ENCODE measurements at regions not wholly inside any gene's neighbourhood (a gene's known extent, or its start where the extent isn't known, plus 50 kb on each side); places are given as distances from the start of the nearest gene placed in this dataset.

GRCh38 chr16:73447846-73448245, 399.9 kb upstream of the ZFHX3 start:
- H3K36me3 ChIP-seq (ENCODE audit: insufficient read depth, low read length) = no peaks in the 10 kb centered on the region
- H3K9ac ChIP-seq (ENCODE audit: low read depth, low read length) = no peak overlapping the region
- H3K4me1 ChIP-seq (ENCODE audit: insufficient read depth, low read length) = no peaks in the 10 kb centered on the region
- no peaks in the 10 kb centered on the region for H3K9me3 ChIP-seq (ENCODE audit: control insufficient read depth, insufficient read depth, low read length)

DNA sequence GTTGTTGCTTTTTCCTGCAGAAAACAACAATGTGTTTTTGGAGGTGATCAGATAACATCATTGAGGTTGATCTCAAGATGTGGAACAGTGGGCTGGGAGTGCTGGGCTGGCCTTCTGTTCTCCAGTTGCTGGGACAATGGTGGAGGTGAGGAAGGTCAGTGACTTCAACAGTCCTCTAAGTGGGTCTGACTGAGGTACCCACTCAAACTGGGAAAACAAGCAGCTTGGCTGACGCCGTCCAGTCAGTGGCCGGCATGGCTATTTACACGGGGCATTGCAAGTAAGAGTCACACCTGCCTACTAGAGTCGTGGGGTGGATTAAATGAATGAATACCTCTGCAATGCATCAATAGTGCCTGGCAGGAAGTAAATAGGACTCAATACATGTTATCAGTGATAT, 386.7 kb upstream of the ZFHX3 start:
- Histone ChIP-seq H3K4me1 (ENCODE audit: insufficient read depth, low read length) (no peaks in the 10 kb centered on the region), H3K36me3 (ENCODE audit: insufficient read depth, low read length) (no peaks in the 10 kb centered on the region), H3K9ac (ENCODE audit: low read depth, low read length) (no peak overlapping the region)

GRCh38 chr16:73433731-73434307, 385.9 kb upstream of the ZFHX3 start:
- Histone ChIP-seq H3K4me1 (ENCODE audit: insufficient read depth, low read length) (no peaks in the 10 kb centered on the region), H3K9me3 (ENCODE audit: control insufficient read depth, insufficient read depth, low read length) (no peaks in the 10 kb centered on the region), H3K9ac (ENCODE audit: low read depth, low read length) (no peak overlapping the region), H3K36me3 (ENCODE audit: insufficient read depth, low read length) (no peaks in the 10 kb centered on the region)

More for the DNA sequence above, 386.7 kb upstream of the ZFHX3 start:
- no peaks in the 10 kb centered on the region for H3K9me3 ChIP-seq (ENCODE audit: control insufficient read depth, insufficient read depth, low read length)

DNA sequence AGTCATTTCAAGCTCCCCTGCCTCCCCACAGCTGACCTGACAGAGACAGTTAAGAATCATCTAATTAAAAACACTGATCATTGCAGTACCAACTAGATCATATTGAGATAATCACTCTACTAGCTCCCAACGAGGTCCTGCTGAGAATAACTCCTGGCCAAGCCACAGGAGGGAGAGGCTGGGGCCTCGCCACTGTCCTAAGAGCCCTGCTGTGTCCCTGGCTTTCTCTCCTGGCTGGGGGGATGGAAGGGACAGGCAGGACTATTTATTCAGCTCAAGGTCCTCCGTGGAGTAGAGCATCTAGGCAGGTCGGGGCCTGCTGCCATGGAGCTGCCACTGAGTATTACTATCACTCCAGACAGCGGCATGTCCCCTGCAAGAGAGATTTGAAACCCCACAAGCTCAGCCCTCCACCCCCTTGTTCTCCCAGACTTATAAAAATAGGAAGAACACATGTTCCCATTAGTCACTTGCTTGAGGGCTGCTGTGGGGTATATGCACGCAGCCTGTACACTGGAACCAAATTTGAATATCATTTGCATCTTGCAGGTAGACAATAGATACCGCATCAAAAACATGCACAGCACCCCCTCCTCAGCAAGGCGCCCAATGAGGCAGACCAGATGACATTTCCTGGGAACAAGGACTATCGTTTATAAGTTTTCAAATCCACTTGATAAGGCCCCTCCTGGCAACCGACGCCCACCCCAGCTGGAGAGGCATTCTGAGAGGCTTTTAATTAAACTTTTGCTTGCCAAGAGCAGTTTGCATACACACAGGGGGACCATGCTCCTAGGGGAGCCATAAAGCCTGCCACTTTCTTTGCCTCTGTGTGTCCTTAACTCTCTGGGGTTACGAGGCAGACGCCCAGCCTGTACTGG, 385.2 kb upstream of the ZFHX3 start:
- no peaks in the 10 kb centered on the region for H3K9me3 ChIP-seq (ENCODE audit: control insufficient read depth, insufficient read depth, low read length)
- no peaks in the 10 kb centered on the region for H3K36me3 ChIP-seq (ENCODE audit: insufficient read depth, low read length)
- H3K9ac ChIP-seq (ENCODE audit: low read depth, low read length) = no peak overlapping the region
- no peaks in the 10 kb centered on the region for H3K4me1 ChIP-seq (ENCODE audit: insufficient read depth, low read length)

- Histone ChIP-seq H3K36me3 (ENCODE audit: insufficient read depth, low read length) (no peaks in the 10 kb centered on the region), H3K4me1 (ENCODE audit: insufficient read depth, low read length) (no peaks in the 10 kb centered on the region), H3K9ac (ENCODE audit: low read depth, low read length) (no peak overlapping the region), H3K9me3 (ENCODE audit: control insufficient read depth, insufficient read depth, low read length) (no peaks in the 10 kb centered on the region)
These were observed 382.2 kb upstream of the ZFHX3 start for GRCh38 chr16:73430138-73430537.

GRCh38 chr16:73428121-73428520, 380.2 kb upstream of the ZFHX3 start:
- H3K36me3 ChIP-seq (ENCODE audit: insufficient read depth, low read length) = no peaks in the 10 kb centered on the region
- no peaks in the 10 kb centered on the region for H3K4me1 ChIP-seq (ENCODE audit: insufficient read depth, low read length)
- H3K9ac ChIP-seq (ENCODE audit: low read depth, low read length) = no peak overlapping the region
- H3K9me3 ChIP-seq (ENCODE audit: control insufficient read depth, insufficient read depth, low read length) = no peaks in the 10 kb centered on the region

- no peaks in the 10 kb centered on the region for H3K36me3 ChIP-seq (ENCODE audit: insufficient read depth, low read length)
- H3K9me3 ChIP-seq (ENCODE audit: control insufficient read depth, insufficient read depth, low read length) = no peaks in the 10 kb centered on the region
- no peak overlapping the region for H3K9ac ChIP-seq (ENCODE audit: low read depth, low read length)
- H3K4me1 ChIP-seq (ENCODE audit: insufficient read depth, low read length) = no peaks in the 10 kb centered on the region
These were observed 379.2 kb upstream of the ZFHX3 start for GRCh38 chr16:73427164-73427563.

GRCh38 chr16:73426433-73427160, 378.7 kb upstream of the ZFHX3 start:
- Histone ChIP-seq H3K36me3 (ENCODE audit: insufficient read depth, low read length) (no peaks in the 10 kb centered on the region), H3K4me1 (ENCODE audit: insufficient read depth, low read length) (no peaks in the 10 kb centered on the region), H3K9ac (ENCODE audit: low read depth, low read length) (no peak overlapping the region), H3K9me3 (ENCODE audit: control insufficient read depth, insufficient read depth, low read length) (no peaks in the 10 kb centered on the region)

DNA sequence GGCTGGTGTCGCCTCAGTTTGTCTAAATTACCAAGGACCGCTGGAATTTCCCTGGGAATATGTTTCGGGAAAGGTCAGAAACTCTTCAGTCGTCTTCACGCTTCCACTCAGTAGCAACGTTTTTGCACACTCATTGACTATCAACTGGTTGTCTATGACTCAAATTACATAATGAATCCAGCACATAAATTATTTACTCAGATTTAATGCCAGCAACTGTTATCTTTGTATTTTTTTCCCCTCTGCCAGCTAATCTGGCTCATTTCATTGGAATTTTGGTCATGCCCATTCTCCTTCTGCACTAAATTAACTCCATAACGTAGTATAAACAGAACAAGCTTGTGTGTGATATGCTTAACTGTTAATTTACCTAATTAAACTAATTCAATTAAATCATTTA, 372.7 kb upstream of the ZFHX3 start:
- Histone ChIP-seq H3K9me3 (ENCODE audit: control insufficient read depth, insufficient read depth, low read length) (no peaks in the 10 kb centered on the region), H3K4me1 (ENCODE audit: insufficient read depth, low read length) (no peaks in the 10 kb centered on the region), H3K36me3 (ENCODE audit: insufficient read depth, low read length) (no peaks in the 10 kb centered on the region), H3K9ac (ENCODE audit: low read depth, low read length) (no peak overlapping the region)

DNA sequence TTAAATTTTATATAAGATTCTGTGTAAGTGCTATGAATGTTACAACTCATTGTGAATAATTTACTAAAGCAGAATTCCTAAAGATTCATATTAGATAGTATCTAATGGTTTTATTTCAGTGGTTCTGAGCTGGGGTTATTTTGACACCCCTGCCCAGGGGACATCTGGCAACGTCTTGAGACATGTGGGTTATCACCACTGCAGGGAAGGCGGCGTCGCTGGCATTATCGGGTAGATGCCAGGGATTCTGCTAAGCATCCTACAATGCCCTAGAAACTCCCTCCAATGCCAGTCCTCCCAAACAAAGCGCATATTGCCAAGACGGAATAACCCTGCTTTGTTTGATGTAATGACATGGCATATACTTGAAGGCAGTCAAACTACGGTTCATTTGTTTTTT, 372.3 kb upstream of the ZFHX3 start:
- Histone ChIP-seq H3K36me3 (ENCODE audit: insufficient read depth, low read length) (no peaks in the 10 kb centered on the region), H3K9me3 (ENCODE audit: control insufficient read depth, insufficient read depth, low read length) (no peaks in the 10 kb centered on the region), H3K4me1 (ENCODE audit: insufficient read depth, low read length) (no peaks in the 10 kb centered on the region), H3K9ac (ENCODE audit: low read depth, low read length) (no peak overlapping the region)

DNA sequence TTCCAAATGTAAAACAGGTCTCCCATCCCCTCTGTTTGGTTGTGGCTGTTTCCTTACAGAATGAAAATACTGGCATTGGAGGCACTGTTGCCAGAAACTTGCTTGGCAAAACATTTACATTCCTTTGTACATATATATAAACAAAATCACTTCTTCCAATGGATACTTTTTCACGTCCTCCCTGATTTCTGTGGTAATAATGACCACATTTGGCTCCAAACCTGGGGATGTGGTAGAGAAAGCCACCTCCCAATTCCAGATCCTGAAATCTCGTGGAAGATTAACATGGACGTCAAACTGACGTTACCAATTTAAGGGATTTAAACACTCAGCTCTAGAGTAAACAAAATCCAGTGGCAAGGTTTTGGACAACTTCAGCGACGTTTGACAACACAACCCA, 370.8 kb upstream of the ZFHX3 start:
- Histone ChIP-seq H3K4me1 (ENCODE audit: insufficient read depth, low read length) (no peaks in the 10 kb centered on the region), H3K36me3 (ENCODE audit: insufficient read depth, low read length) (no peaks in the 10 kb centered on the region), H3K9ac (ENCODE audit: low read depth, low read length) (no peak overlapping the region), H3K9me3 (ENCODE audit: control insufficient read depth, insufficient read depth, low read length) (no peaks in the 10 kb centered on the region)

DNA sequence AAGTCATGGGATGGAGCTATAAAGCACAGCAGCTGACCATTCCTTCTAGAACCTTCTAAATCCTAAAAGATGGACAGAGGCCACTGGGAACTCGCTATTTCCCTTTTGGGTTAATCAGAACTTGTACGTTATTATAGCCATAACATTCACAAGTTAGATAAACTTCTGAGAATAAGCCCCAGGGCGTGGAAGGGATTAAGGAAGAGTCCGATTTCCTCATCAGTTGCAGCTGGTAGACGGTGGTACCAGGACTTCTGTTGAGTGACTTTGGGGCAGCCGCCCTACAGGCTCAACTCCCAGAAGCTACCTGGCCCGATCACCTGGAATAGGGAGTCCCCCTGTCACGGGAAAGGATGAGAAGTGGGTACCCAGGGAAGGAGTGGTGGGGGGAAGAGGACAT, 370.1 kb upstream of the ZFHX3 start:
- no peak overlapping the region for H3K9ac ChIP-seq (ENCODE audit: low read depth, low read length)
- H3K36me3 ChIP-seq (ENCODE audit: insufficient read depth, low read length) = no peaks in the 10 kb centered on the region
- no peaks in the 10 kb centered on the region for H3K4me1 ChIP-seq (ENCODE audit: insufficient read depth, low read length)
- H3K9me3 ChIP-seq (ENCODE audit: control insufficient read depth, insufficient read depth, low read length) = no peaks in the 10 kb centered on the region

DNA sequence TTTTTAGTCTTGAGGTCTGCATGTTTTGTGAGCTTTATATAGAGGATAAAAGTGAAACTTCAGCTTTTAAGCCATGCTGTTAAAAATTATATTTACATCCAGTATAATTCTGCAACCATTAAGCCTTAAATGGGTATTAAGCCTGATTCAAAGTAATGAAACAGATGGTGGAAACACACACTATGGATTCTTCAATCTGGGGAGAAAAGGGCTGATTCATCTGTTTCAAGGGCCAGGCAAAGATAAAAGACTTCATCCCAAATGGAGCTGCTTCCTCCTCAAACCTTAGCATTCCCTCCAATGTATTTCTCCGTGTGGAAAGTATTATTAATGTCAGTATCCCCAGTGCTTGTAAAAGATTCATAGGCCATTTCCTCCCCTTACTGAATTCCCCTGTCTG, 367.4 kb upstream of the ZFHX3 start:
- Histone ChIP-seq H3K4me1 (ENCODE audit: insufficient read depth, low read length) (no peaks in the 10 kb centered on the region), H3K36me3 (ENCODE audit: insufficient read depth, low read length) (no peaks in the 10 kb centered on the region), H3K9ac (ENCODE audit: low read depth, low read length) (no peak overlapping the region), H3K9me3 (ENCODE audit: control insufficient read depth, insufficient read depth, low read length) (no peaks in the 10 kb centered on the region)

DNA sequence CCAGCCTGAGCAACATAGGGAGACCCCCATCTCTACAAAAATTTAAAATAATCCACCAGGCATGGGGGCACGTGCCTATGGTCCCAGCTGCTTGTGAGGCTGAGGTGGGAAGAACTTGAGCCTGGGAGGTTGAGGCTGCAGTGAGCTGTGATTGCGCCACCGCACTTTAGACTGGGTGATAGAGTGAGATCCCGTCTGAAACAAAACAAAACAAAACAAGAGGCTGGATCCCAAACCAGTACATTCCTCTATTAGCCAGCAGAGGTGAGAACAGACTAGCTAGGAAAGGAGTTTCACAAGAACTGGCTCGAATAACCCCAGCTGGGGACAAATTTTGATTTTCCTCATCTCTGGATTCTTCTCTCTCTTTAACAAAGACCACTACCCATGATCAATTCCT, 366.7 kb upstream of the ZFHX3 start:
- no peaks in the 10 kb centered on the region for H3K4me1 ChIP-seq (ENCODE audit: insufficient read depth, low read length)
- no peaks in the 10 kb centered on the region for H3K9me3 ChIP-seq (ENCODE audit: control insufficient read depth, insufficient read depth, low read length)
- H3K9ac ChIP-seq (ENCODE audit: low read depth, low read length) = no peak overlapping the region
- H3K36me3 ChIP-seq (ENCODE audit: insufficient read depth, low read length) = no peaks in the 10 kb centered on the region

GRCh38 chr16:73413830-73414190, 365.9 kb upstream of the ZFHX3 start:
- Histone ChIP-seq H3K9ac (ENCODE audit: low read depth, low read length) (no peak overlapping the region), H3K4me1 (ENCODE audit: insufficient read depth, low read length) (no peaks in the 10 kb centered on the region), H3K9me3 (ENCODE audit: control insufficient read depth, insufficient read depth, low read length) (no peaks in the 10 kb centered on the region), H3K36me3 (ENCODE audit: insufficient read depth, low read length) (no peaks in the 10 kb centered on the region)
